ENCODE measurements at regions not wholly inside any gene's neighbourhood (a gene's known extent, or its start where the extent isn't known, plus 50 kb on each side); places are given as distances from the start of the nearest gene placed in this dataset.
"Not testable (repeated sequence)": the region's sequence is repeated elsewhere in the genome, so short reads cannot be mapped to it uniquely, and the experiment has no call there.

DNA sequence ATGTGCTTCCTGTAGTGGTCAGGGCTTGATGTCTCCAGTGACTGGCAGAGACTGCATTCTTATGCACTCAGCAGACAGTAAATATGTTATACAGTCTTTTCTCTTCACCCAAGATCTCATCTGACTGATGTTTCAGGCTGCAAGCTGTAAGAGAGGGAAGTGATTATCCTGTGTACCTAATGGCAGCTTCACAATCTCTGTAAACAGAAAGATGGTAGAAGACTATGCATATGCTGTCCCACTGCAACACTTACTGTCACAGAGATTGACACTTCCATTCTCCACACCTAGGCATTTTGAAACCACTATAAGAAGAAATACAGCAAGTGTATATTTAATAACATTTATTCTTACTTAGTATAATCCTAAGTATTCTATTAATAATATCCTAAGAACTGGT is 97.6 kb upstream of the ANXA1 start:
- no peak for DNase-seq (ENCODE audit: low read depth)

DNA sequence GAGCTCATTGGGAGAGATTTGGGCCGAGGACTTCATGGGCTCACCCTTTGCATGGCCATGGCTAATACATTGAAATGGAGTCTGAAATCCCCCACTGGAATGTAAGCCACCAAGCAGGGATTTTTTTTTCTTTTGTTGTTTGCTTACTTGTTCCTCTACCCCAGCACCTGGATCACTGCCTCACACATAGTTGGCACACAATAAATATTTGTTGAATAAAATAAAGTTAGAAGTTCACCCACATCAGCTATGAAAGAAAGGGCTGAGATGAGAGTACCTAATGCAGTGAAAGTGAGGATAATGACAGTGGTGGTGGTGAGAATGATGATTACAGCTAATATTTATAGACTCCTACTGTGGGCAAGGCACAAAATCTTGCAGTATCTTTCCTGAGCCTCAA is 98.1 kb upstream of the ANXA1 start:
- DNase-seq (ENCODE audit: low read depth): no peak

DNA sequence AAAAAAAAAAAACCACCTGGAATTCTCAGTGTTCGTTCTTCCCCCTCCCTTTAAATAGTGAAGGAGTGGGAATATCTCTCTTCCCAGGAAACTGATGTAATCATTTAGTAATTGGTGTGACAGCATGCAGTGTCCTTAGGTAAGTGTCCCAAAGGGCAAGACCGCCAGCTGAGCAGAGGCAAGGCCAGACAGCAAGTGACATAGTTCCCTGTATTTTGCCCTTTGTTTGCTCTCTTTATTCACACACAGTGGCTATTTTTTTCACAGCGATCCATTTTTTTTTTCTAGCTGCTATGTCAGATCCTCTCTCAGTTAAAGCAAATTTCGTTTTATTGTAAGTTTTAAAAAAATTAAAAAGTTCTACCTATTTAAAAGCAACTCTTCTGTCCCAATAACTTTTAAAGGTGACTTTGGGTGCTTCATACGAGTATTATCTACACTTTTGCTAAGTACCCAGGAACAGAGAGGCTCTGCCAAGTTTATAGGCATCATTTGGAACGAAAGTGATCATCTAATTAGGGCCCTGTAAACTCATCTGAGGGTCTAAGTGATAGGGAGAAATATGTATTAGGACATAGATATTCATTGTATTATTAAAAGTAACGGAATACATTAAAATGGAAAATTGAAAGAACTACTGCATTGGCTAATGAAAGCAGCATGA is 98.2 kb upstream of the ALDH1A1 start:
- peak; percentile 22 for DNase-seq (ENCODE audit: low read depth)

DNA sequence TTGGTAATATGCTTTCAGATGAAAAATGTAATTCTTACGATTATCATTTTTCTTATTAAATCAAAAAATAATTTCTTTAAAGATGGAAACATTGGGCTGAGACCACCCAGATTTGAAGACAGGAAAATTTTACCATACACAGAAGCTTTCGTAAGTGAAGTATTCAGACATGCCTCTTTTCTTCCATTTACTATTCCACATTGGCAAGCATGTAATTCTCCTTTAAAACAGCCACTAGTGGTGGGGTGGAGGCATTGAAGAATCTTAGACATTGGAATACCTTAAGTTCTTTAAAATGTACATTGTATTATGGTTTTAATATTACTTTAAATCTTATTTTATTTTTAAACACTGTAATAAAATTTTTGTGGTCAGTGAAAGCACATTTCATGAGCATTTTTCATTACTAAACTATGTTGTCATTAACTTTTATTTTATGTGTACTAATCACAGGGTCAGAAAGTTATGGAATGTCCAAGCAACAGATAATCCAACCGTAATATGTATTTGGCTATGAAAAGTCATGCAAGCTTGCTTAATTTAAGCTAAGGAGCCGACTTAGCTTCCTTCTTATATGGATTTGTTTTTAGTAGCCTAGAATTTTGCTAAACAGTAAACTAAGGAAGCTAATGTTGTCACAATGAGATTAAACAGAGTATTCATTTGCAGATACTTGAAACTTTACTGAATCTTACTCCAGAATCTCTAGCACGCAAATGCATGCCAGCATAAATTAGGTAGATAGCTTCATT is 97.4 kb upstream of the ALDH1A1 start:
- peak; percentile 15 for DNase-seq (ENCODE audit: low read depth)

DNA sequence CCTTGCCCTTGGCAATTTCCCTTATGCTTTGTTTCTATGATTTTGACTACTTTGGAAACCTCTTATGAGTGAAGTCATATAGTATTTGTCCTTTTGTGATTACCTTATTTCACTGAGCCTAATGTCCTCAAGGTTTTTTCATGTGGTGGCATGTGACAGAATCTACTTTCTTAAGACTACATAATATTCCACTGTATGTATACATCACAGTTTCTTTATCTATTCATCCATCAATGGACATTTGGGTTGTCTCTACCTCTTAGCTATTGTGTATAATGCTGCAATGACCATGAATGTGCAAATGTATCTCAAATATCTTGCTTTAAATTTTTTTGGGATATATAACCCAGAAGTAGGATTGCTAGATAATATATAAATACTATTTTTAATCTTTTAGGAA is 96.4 kb upstream of the ALDH1A1 start:
- no peak for DNase-seq (ENCODE audit: low read depth)

DNA sequence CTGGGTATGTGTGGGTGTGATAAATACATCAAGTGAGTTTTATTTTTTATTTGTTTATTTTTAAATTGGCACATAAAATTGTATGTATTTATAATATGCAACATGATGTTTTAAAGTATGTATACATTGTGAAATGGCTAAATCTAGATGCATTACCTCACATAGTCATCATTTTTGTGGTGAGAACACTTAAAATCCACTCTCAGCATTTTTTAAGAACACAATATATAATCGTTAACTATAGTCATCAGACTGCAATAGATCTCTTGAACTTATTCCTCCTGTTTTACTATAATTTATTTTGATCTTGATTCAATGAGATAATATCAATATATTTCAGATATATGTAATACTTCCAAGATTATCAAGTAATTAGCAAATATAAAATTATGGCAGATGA is 93.9 kb upstream of the ALDH1A1 start:
- DNase-seq (ENCODE audit: low read depth): no peak

DNA sequence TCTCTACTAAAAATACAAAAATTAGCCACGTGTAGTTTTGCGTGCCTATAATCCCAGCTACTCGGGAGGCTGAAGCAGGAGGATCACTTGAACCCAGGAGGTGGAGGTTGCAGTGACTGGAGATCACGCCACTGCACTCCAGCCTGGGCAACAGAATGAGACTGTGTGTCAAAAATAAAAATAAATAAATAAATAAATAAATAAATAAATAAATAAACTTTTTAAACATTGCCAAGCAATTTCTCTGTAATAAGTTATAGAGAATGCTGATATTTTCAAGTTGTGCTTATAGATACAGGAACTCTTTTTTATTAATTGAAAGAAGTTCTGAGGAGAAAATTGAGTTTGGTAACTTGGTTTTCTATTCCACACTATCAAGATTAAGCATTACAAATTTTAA is 91.9 kb upstream of the ALDH1A1 start:
- DNase-seq (ENCODE audit: low read depth): not testable (repeated sequence)

DNA sequence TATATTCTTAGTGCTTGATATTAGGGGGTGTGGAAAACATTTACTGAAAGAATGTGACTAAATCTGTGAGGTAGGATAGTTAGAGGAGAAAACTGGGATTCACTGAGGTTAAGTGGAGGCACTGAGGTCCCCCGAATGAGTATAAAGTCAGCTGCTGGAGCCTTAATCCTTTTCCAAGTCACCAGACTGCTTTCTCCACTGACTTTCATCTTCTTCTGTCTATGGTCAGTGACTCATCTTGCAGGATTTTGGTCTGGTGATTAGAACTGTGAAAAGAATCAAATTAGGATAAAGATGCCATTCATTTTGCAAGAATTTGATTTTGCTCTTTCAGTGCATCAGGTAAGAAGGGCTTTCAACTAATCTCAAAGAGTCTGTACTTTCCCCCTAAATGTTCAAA is 89.3 kb upstream of the ALDH1A1 start:
- DNase-seq (ENCODE audit: low read depth): peak; percentile 58

DNA sequence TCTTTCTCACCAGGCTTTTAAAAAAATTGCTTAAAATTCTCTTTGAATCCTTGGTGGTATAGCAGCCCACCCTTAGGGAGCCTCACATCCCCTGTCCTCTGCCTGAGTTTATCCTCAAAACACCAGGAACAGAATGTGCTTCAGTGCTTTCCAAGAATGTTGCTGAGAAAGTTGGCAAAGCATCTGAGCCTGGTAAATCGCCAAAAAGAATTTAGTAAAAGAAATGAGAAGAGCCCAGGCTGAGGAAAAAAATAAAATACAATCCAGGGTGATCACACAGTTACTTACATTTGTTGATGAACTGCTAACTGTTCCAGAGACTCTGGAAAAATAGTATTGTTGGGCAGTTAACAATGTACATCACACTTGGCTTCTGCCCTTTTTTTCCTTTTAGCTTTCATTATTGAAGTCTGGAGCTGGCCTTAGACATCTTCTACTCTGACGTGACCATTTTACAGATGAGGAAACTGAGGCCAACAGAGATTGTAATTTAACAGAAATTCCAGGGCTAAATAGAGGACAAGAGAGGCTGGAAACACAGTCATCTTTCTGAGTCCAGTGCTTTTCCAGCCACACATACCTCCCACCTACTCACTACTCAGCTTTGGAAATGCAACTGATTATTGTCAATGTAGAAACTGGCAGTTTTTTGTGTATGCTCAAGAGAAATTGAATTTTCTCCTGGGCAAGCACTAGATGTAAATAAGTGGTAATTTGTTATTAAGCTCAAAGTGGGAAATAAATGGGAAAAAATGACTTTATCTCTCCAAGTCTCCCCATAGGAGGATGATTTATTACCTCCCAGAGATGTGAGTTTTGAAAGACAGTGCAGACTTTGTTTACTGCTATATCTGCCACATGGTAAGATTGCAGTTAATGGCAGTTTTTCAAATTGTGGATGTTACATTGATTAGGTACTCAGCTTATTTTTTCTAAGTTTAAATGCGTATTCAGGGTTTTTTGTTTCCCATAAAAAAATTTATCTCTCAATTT is 86.7 kb upstream of the ALDH1A1 start:
- peak; percentile 68 for DNase-seq (ENCODE audit: low read depth)

DNA sequence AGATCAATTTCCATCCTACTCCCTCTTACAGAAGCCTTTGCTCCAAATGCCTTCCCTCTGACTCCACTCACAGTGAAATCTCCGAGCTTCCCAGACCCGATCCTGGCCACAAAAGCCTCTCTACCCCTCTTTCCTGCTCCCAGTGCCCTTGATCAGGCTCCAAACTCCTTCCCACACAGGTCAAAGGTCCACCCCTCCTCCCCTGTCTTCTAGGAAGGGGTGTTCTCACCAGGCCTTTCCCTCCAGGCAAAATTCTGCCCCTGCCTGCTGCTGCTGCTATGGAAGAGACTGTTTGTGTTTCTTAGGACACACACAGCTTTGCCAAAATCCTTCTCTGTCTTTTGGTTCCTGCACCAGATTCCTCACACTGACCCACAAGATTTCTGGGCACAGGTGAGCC is 85.8 kb upstream of the ALDH1A1 start:
- DNase-seq (ENCODE audit: low read depth): peak; percentile 86

DNA sequence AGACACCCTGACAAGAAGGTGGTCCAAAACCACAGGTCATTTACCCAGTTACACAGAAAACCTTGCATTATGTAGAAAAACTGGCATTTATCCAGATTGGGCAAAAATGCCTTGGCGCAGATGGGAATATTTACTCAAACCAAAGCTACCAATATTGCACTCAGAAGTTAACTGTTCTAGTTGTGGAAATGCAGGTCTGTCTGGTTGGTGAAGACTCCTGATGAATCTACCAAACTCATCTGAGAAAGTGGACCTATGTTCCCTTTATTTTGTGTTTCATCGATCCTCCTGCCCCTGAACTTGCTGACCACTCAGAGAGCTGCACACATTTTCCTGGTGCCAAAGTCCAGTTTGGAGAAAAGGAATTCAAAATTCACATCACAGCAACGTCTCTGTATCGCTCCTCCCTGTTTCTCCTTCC is 85.2 kb upstream of the ALDH1A1 start:
- no peak for DNase-seq (ENCODE audit: low read depth)

DNA sequence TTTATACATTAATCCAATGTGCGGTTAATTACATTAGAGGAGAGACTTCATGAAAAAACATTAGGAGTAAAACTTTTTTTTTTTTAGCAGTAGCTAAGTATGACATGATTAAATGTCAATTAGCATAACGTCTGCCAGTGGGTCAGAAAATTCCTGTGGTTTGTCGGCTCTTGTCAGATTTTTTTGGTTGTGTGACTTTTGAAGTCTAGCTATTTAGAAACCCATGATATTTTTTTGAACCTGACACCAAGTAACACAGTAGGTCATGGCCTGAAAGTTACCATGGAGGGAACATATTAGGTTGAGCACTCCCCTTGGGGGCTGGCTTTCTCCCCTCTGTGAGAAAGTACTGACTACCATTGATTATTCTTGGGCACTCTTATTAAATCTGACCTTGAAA is 84.8 kb upstream of the ALDH1A1 start:
- peak; percentile 73 for DNase-seq (ENCODE audit: low read depth)

DNA sequence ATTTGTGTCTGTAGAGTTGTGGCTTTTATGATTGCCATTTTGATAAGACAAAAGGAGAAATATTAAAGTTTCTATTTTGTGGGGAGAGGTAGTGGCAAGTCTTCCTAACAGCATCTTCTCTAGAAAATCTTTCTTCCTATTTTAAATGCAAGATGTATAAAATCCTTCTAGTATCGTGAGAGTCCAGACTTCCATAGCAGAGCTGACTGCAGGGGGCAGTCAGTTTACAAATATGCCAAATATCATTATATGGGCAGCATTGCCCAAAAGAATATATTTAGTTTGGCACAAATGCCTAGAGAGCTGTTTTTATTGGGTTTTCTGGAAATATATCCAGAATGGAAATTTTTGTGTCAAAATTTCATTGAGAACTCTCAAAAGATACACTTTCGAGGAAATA is 82.1 kb upstream of the ALDH1A1 start:
- no peak for DNase-seq (ENCODE audit: low read depth)

DNA sequence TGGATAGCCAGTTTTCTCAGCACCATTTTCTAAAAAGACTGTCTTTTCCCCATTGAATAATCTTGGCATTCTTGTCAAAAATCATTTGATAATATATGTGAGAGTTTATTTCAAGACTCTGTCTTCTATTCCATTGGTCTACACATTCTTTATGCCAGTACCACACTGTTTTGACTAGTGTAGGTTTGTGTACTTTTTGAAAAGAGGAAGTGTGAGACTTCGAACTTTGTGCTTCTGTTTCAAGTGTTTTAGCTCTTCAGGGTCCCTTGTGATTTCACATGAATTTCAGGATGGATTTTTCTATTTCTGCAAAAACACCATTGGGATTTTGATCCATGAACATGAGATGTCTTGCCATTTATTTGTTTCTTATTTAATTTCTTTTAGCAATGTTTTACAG is 78.5 kb upstream of the ALDH1A1 start:
- DNase-seq (ENCODE audit: low read depth): no peak

DNA sequence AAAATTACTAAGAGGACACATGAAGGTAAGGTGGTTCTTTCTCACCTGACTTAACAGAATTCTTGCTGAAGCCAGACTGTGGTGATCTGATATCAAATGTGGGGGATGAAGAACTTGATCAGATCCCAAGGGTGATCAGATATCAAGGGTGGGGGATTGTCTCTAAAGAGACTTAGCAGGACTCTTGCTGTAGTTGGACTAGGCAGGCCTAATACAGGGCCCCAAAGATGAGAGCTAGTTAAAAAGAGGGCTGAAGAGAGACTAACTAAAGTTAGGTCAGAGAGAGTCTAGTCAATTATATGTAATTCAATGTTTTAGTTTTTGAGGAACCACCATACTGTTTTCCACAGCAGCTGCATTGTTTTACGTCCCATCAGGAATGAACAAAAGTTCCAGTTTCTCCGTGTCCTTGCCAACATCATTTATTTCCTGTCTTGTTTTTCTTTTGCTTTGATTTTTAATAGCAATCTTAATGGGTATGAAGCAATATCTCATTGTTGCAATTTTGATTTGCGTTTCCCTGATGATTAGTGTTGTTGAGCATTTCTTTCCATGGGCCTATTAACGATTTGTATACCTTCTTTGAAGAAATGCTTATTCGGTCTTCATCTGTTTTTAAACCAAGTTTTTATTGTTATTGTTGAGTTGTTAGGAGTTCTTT is 77.6 kb upstream of the ALDH1A1 start:
- DNase-seq (ENCODE audit: low read depth): no peak

DNA sequence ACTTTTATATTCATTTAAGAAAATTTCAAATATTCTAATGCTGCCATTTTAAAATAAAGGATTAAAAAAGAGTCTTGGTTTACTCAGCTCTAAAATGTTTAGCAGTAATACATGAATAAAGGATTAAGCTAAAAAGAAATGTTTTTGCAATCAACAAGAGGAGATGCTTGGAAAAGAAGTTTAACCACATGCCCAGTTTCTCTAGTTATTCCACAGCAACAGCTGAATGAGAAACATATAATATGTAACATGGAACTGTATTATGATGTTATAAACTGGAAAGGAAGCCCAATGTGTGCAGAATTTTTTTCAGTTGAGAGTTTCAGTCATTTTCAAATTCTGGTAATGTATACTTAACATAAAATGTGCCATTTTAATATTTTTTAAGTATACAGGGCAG is 76.5 kb upstream of the ALDH1A1 start:
- no peak for DNase-seq (ENCODE audit: low read depth)

DNA sequence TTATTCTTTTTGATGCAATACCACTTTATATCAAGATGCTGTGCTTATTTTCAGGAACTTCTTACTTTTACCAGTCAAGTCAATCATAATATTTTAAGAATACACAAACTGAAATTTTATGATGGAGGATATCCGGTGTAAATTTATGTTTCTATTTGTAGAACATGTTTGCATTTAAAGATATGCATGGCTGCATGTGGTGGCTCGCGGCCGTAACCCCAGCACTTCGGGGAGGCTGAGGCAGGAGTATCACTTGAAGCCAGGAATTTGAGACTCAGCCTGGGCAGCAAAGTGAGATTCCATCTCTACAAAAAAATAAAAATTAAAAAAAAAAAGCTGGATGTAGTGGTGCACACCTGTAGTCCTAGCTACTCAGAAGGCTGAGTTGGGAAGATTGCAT is 73.5 kb upstream of the ALDH1A1 start:
- no peak for DNase-seq (ENCODE audit: low read depth)

DNA sequence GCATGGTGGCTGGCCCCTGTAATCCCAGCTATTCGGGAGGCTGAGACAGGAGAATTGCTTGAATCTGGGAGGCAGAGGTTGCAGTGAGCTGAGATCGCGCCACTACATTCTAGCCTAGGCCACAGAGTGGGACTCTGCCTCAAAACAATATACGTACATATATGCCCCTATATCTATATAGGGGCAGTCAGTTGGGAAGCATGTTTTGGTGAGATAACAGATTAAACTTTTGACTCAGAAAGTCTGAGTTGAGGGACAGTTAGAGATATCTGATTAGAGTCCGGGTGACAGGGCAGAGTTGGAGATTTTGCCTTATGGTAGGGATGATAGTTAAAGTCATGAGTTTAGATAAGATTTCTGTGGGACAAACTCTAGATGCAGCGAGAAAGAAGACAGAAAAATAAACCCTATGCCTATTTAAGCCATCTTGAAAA is 71.8 kb upstream of the ALDH1A1 start:
- DNase-seq (ENCODE audit: low read depth): no peak

DNA sequence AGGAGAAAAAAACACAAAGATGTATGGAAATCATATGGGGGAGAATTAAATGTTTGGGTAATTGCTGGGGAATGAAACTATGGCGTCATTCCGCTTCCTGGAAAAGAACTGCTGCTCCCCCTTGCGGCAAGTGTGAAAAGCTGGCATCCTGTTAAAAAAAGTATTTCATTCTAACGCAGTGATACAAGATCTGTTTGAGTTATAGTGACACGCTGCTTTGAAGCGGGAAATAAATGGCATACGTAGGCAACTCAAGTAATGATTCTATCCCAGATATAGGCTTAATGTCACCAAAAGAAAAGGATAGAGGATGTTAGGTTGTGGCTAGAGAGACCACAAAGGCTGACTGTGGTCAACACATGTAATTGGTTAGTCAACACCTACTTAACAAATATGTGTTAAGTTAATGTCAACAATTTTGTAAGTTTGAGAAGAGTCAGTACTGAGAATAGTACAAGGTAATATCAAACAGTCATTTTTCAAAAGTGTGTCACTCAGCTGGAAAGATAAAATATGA is 70.2 kb upstream of the ALDH1A1 start:
- peak; percentile 81 for DNase-seq (ENCODE audit: low read depth)

DNA sequence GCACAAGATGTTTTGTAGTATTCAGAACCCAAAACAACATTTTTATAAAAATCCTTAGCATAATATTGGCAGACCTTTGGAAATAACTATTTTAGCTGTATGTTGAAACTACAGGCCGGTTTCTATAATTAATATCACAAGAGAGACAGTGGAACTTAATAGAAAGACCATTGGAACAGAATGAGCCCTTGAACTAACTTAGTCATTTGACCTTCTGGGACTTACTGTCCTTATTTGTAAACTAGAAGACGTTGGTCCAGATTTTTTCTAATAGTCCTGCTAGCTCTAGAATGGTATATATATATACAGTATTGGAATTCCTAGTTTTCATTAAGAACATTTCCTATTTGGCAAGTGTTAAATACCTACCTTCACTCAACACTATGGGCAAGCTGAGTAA is 69.5 kb upstream of the ALDH1A1 start:
- no peak for DNase-seq (ENCODE audit: low read depth)

DNA sequence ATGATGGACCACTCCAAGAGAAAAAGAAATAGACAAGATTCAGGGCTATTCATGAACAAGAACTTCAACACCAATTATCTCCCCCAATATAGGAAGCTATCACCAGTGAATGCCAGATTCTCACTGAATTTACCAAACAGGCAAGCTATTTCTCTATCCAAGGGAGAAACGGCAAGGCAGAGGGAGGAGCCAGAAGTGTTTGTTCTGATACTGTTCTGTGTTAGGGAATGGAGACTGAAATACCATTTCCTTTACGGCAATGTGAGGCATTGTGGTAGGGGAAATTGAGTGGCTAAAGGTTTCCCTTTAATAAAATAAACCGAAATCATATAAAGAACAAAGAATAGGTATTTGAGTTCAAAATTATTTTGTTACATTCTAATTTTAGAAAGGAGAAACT is 68.0 kb upstream of the ALDH1A1 start:
- DNase-seq (ENCODE audit: low read depth): no peak
